RWPE2 (cell line): ENCODE measurements at regions not wholly inside any gene's neighbourhood (a gene's known extent, or its start where the extent isn't known, plus 50 kb on each side); places are given as distances from the start of the nearest gene placed in this dataset.
A peak's percentile ranks its signal among the peaks of the same experiment; 100 is the strongest.

Experiments used
- ATAC-seq: fragments of 200-7000 bp; cut with Tn5 transposase; 3 replicates; pipeline ENCODE4 v1.9.1; 2021; ENCODE audit warnings: low read depth
- DNase-seq: peaks from one replicate; pipeline ENCODE4 v3.0.0-alpha.2; 2020; ENCODE audit warnings: low spot score
- H3K27ac ChIP-seq: fragments of 450-650 bp; 2 replicates; pipeline ENCODE4 v1.5.1; 2017; ENCODE audit warnings: mild to moderate bottlenecking; ENCODE audit not compliant: poor library complexity, severe bottlenecking
- H3K27me3 ChIP-seq: fragments of 250-450 bp; sonication (Bioruptor Pico); 2 replicates; pipeline ENCODE4 v1.5.1; 2021; ENCODE audit warnings: mild to moderate bottlenecking, moderate library complexity; ENCODE audit not compliant: insufficient read depth, poor library complexity, severe bottlenecking
- H3K36me3 ChIP-seq: fragments of 250-450 bp; sonication (Bioruptor Pico); 2 replicates; pipeline ENCODE4 v1.5.1; 2020; ENCODE audit warnings: low read depth, mild to moderate bottlenecking, moderate library complexity
- H3K4me1 ChIP-seq: fragments of 250-450 bp; sonication (Bioruptor Pico); 2 replicates; pipeline ENCODE4 v1.5.1; 2021; ENCODE audit warnings: mild to moderate bottlenecking, moderate library complexity; ENCODE audit not compliant: insufficient read depth, poor library complexity, severe bottlenecking
- H3K4me3 ChIP-seq: fragments of 250-450 bp; sonication (Bioruptor Pico); 2 replicates; pipeline ENCODE4 v1.5.1; 2021; ENCODE audit warnings: mild to moderate bottlenecking, moderate library complexity; ENCODE audit not compliant: severe bottlenecking
- H3K9me3 ChIP-seq: fragments of 250-450 bp; sonication (Bioruptor Pico); 2 replicates; pipeline ENCODE4 v1.5.1; 2021; ENCODE audit warnings: mild to moderate bottlenecking, moderate library complexity; ENCODE audit not compliant: severe bottlenecking
- CTCF ChIP-seq: fragments of 450-650 bp; IDR thresholded peaks from one replicate; pipeline ENCODE4 v1.5.1; 2017; ENCODE audit warnings: mild to moderate bottlenecking, moderate library complexity; ENCODE audit not compliant: poor library complexity, severe bottlenecking

- H3K4me1 ChIP-seq, result no peaks in the 10 kb centered on the region
- no peak for DNase-seq
- H3K36me3 ChIP-seq, result no peaks in the 10 kb centered on the region
- no peaks in the 10 kb centered on the region for H3K9me3 ChIP-seq
- no peak for ATAC-seq
- H3K4me3 ChIP-seq, result no peak overlapping the region
- no peak for TF ChIP-seq CTCF
- no peak overlapping the region for H3K27ac ChIP-seq
- no peaks in the 10 kb centered on the region for H3K27me3 ChIP-seq
Observed at GRCh38 chr10:130807096-130807495, 504.4 kb downstream of the TCERG1L start.

- Histone ChIP-seq H3K4me1 (no peaks in the 10 kb centered on the region), H3K9me3 (no peaks in the 10 kb centered on the region), H3K36me3 (no peaks in the 10 kb centered on the region), H3K27me3 (no peaks in the 10 kb centered on the region), H3K27ac (no peak overlapping the region), H3K4me3 (no peak overlapping the region)
- ATAC-seq, result peak; percentile 42; the same call in 2 of the 3 replicates
- TF ChIP-seq CTCF, result no peak
- DNase-seq, result no peak
Observed at GRCh38 chr10:130807721-130808120, 503.8 kb downstream of the TCERG1L start.

GRCh38 chr10:130808243-130808642 is 503.3 kb downstream of the TCERG1L start:
- H3K27me3 ChIP-seq, result no peaks in the 10 kb centered on the region
- no peak overlapping the region for H3K4me3 ChIP-seq
- no peaks in the 10 kb centered on the region for H3K9me3 ChIP-seq
- H3K36me3 ChIP-seq, result no peaks in the 10 kb centered on the region
- H3K4me1 ChIP-seq, result no peaks in the 10 kb centered on the region
- DNase-seq, result no peak
- no peak for ATAC-seq
- TF ChIP-seq CTCF, result no peak
- no peak overlapping the region for H3K27ac ChIP-seq

- DNase-seq (no peak), ATAC-seq (no peak)
- Histone ChIP-seq H3K36me3 (no peaks in the 10 kb centered on the region), H3K9me3 (peaks cover 2% of the 10 kb centered on the region), H3K4me3 (no peak overlapping the region), H3K27ac (no peak overlapping the region), H3K27me3 (no peaks in the 10 kb centered on the region), H3K4me1 (no peaks in the 10 kb centered on the region)
- no peak for TF ChIP-seq CTCF
Observed at GRCh38 chr10:130808686-130809085, 502.8 kb downstream of the TCERG1L start.

- Histone ChIP-seq H3K4me3 (no peak overlapping the region), H3K27me3 (no peaks in the 10 kb centered on the region), H3K9me3 (peaks cover 2% of the 10 kb centered on the region), H3K27ac (no peak overlapping the region), H3K4me1 (no peaks in the 10 kb centered on the region), H3K36me3 (no peaks in the 10 kb centered on the region)
- no peak for TF ChIP-seq CTCF
- ATAC-seq (no peak), DNase-seq (no peak)
Observed at GRCh38 chr10:130809181-130809580, 502.3 kb downstream of the TCERG1L start.
